ENCODE measurements at regions not wholly inside any gene's neighbourhood (a gene's known extent, or its start where the extent isn't known, plus 50 kb on each side); places are given as distances from the start of the nearest gene placed in this dataset.

DNA sequence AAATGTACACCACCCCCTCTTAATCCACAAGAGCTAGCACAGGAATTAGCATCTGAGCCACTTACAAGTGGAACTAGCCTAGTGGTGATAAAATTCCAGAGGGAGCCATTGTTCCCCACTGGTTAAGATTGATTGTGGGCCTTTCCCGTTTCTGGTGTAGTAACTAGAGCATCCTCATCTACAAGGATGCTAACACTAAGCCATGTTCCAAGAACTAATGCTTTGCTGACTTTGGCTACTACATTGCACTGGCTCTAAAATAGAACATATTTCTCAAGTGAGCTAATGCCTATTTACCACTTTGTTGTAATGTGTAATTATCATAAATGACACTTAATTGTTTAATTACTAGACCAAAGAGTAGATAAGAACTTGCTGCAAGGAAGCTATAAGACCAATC is 143.7 kb downstream of the FZD1 start:
- Histone ChIP-seq H3K27me3 (ENCODE audit: control insufficient read depth in 2 of 2, insufficient read depth in 1 of 2, low read length in 1 of 2) (no peaks in the 10 kb centered on the region), H3K36me3 (ENCODE audit: control insufficient read depth in 2 of 2, insufficient read depth in 2 of 2, low read length in 1 of 2) (no peaks in the 10 kb centered on the region), H3K4me1 (ENCODE audit: control insufficient read depth in 2 of 2, insufficient read depth in 2 of 2, low read length in 2 of 2) (no peaks in the 10 kb centered on the region), H3K4me3 (ENCODE audit: low read length in 2 of 2) (no peak overlapping the region), H3K9me3 (ENCODE audit: control insufficient read depth in 2 of 2, insufficient read depth in 1 of 2, low read length in 1 of 2) (no peaks in the 10 kb centered on the region), H3K27ac (ENCODE audit: low read depth in 1 of 2, low read length in 1 of 2) (no peak overlapping the region)
- 71% methylated on average over 1 of the region's 1 CpG for WGBS
- no peak for DNase-seq (ENCODE audit: low read depth in 6 of 9, low spot score in 9 of 9)

DNA sequence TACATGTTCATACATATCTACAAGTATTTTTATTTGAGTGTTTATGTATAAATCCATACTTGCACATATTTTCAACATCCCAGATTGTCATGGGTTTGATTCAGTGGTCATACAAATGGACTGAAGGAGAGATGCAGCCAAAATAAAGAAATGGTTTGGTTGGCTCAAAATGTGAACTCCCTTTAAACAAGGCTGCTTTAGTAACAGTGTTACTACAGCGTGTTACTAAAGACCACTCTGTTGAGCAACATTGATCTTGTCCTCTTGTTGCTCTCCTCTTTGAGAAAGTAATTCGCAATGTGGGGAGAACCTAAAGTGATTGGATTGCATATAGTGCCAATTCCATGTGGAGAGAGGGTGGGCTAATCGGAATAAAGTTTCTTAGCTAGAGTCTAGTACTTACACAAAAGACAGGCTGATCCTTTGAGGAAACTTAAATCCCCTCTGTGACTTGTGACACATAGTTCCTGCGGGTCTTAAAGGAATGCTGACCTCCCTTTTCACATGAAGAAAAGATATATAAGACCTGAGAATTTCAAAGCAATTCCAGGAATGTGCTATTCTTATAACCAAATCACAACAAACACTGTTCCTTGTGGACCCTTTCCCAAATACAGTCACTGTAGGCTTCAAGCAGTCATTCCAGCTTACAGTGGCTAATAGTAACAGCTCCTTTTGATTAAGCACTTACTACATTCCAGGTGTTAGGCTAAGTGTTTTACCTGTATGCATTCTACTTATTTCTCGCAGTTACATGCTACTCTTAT is 144.3 kb downstream of the FZD1 start:
- WGBS: 92% methylated on average over 5 of the region's 5 CpGs
- H3K27ac ChIP-seq (ENCODE audit: low read depth in 1 of 2, low read length in 1 of 2): no peak overlapping the region
- no peaks in the 10 kb centered on the region for H3K27me3 ChIP-seq (ENCODE audit: control insufficient read depth in 2 of 2, insufficient read depth in 1 of 2, low read length in 1 of 2)
- H3K4me1 ChIP-seq (ENCODE audit: control insufficient read depth in 2 of 2, insufficient read depth in 2 of 2, low read length in 2 of 2): no peaks in the 10 kb centered on the region
- no peak for DNase-seq (ENCODE audit: low read depth in 6 of 9, low spot score in 9 of 9)
- no peak overlapping the region for H3K4me3 ChIP-seq (ENCODE audit: low read length in 2 of 2)
- H3K9me3 ChIP-seq (ENCODE audit: control insufficient read depth in 2 of 2, insufficient read depth in 1 of 2, low read length in 1 of 2): no peaks in the 10 kb centered on the region
- no peaks in the 10 kb centered on the region for H3K36me3 ChIP-seq (ENCODE audit: control insufficient read depth in 2 of 2, insufficient read depth in 2 of 2, low read length in 1 of 2)

DNA sequence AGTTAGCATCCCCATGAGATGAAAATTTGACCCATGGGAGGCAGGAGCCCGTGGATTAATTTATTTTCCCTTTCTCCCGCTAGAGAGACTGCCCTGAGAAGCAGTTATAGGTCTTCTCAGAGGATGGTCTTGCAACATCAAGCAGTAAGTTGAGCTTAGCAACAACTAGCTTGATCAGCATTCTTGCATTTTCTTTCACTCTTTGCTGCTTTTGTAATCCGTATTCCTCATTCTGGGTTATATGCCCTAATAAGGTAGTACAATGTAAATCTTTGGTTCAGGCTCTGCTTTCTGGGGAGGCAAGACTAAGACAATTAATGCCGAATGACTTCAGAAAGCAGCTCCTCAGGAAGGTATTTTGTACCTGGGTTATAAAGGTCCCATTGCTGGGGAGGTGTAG is 146.8 kb downstream of the FZD1 start:
- H3K27me3 ChIP-seq (ENCODE audit: control insufficient read depth in 2 of 2, insufficient read depth in 1 of 2, low read length in 1 of 2): no peaks in the 10 kb centered on the region
- no peak for DNase-seq (ENCODE audit: low read depth in 6 of 9, low spot score in 9 of 9)
- H3K4me3 ChIP-seq (ENCODE audit: low read length in 2 of 2): no peak overlapping the region
- no peaks in the 10 kb centered on the region for H3K9me3 ChIP-seq (ENCODE audit: control insufficient read depth in 2 of 2, insufficient read depth in 1 of 2, low read length in 1 of 2)
- WGBS: 74% methylated on average over 4 of the region's 4 CpGs
- no peak overlapping the region for H3K27ac ChIP-seq (ENCODE audit: low read depth in 1 of 2, low read length in 1 of 2)
- no peaks in the 10 kb centered on the region for H3K36me3 ChIP-seq (ENCODE audit: control insufficient read depth in 2 of 2, insufficient read depth in 2 of 2, low read length in 1 of 2)
- H3K4me1 ChIP-seq (ENCODE audit: control insufficient read depth in 2 of 2, insufficient read depth in 2 of 2, low read length in 2 of 2): no peaks in the 10 kb centered on the region

DNA sequence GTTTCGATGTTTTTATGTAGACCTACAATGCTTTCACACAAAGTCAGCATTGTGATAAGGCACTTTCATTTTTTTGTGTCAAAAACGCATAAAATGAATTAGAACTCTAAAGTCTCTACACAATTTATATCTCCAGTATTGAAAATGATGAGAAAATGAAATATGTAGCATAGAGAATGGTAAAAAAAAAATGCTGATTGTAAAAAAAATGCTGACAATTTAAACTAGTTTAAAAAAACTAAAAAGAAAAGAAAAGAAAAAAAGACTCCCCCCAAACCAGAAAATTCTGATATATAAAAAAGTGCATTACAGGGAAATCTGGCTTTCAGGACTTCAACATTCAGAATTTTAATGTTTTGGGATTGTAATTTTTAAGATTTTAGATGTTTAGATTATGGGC is 148.1 kb downstream of the FZD1 start:
- H3K27me3 ChIP-seq (ENCODE audit: control insufficient read depth in 2 of 2, insufficient read depth in 1 of 2, low read length in 1 of 2): no peaks in the 10 kb centered on the region
- H3K36me3 ChIP-seq (ENCODE audit: control insufficient read depth in 2 of 2, insufficient read depth in 2 of 2, low read length in 1 of 2): no peaks in the 10 kb centered on the region
- no peak for DNase-seq (ENCODE audit: low read depth in 6 of 9, low spot score in 9 of 9)
- no peak overlapping the region for H3K27ac ChIP-seq (ENCODE audit: low read depth in 1 of 2, low read length in 1 of 2)
- H3K4me1 ChIP-seq (ENCODE audit: control insufficient read depth in 2 of 2, insufficient read depth in 2 of 2, low read length in 2 of 2): no peaks in the 10 kb centered on the region
- 44% methylated on average over 2 of the region's 2 CpGs for WGBS
- H3K9me3 ChIP-seq (ENCODE audit: control insufficient read depth in 2 of 2, insufficient read depth in 1 of 2, low read length in 1 of 2): no peaks in the 10 kb centered on the region
- H3K4me3 ChIP-seq (ENCODE audit: low read length in 2 of 2): no peak overlapping the region

DNA sequence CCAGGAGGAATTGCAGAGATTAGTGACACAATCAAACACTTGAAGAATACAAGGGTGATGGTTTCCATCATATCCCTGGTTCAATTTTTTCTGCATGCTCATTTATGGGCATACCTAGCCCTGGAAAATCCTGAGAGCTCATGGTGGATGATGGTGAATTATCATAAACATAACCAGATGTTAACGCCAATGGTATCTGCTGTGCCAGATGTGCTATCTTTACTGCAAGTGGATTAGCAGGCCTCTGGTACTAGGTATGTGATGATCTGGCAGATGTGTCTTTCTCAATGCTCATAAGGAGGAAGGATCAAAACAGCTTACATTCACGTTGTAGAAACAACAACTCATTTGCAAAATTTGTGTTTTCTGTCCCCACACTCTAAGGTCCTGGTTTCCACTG is 150.5 kb downstream of the FZD1 start:
- H3K4me1 ChIP-seq (ENCODE audit: control insufficient read depth in 2 of 2, insufficient read depth in 2 of 2, low read length in 2 of 2): no peaks in the 10 kb centered on the region
- DNase-seq (ENCODE audit: low read depth in 6 of 9, low spot score in 9 of 9): no peak
- 89% methylated on average over 2 of the region's 2 CpGs for WGBS
- no peak overlapping the region for H3K4me3 ChIP-seq (ENCODE audit: low read length in 2 of 2)
- no peaks in the 10 kb centered on the region for H3K9me3 ChIP-seq (ENCODE audit: control insufficient read depth in 2 of 2, insufficient read depth in 1 of 2, low read length in 1 of 2)
- H3K36me3 ChIP-seq (ENCODE audit: control insufficient read depth in 2 of 2, insufficient read depth in 2 of 2, low read length in 1 of 2): no peaks in the 10 kb centered on the region
- H3K27me3 ChIP-seq (ENCODE audit: control insufficient read depth in 2 of 2, insufficient read depth in 1 of 2, low read length in 1 of 2): no peaks in the 10 kb centered on the region
- H3K27ac ChIP-seq (ENCODE audit: low read depth in 1 of 2, low read length in 1 of 2): no peak overlapping the region

DNA sequence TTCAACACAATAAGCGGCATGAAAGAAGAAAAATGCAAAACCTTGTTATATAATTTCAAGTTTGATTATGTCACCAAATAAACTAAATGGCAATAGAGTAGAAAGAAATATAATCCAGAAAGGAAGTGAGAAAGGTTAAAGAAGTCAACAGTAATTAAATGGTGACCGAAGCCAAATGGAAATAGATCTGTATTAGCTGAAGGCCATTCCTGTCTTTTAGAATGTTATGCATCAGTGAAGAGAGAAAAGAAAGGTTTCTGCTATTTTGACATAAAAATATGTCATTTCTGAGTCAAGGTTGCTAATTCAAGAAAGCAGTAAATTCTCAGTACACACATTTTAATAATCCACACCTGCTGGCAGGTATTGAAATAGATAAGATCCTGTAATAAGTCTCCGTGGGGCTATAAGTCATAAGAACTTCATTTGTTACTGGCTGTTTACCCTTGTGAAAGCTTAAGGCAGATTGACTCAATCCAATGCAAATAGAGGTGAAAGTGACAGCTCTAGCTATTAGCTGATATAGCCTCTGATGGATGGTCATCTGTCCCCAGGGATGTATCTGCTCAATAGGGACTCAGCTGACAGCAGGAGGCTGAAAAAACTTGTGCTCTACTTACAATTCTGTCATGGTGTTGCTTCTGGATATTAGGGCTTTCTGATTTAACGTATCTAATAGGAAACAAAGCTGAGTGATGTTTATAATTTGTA is 152.1 kb downstream of the FZD1 start:
- no peak overlapping the region for H3K4me3 ChIP-seq (ENCODE audit: low read length in 2 of 2)
- H3K27ac ChIP-seq (ENCODE audit: low read depth in 1 of 2, low read length in 1 of 2): no peak overlapping the region
- DNase-seq (ENCODE audit: low read depth in 6 of 9, low spot score in 9 of 9): no peak
- no peaks in the 10 kb centered on the region for H3K9me3 ChIP-seq (ENCODE audit: control insufficient read depth in 2 of 2, insufficient read depth in 1 of 2, low read length in 1 of 2)
- no peaks in the 10 kb centered on the region for H3K27me3 ChIP-seq (ENCODE audit: control insufficient read depth in 2 of 2, insufficient read depth in 1 of 2, low read length in 1 of 2)
- no peaks in the 10 kb centered on the region for H3K36me3 ChIP-seq (ENCODE audit: control insufficient read depth in 2 of 2, insufficient read depth in 2 of 2, low read length in 1 of 2)
- 91% methylated on average over 4 of the region's 4 CpGs for WGBS
- H3K4me1 ChIP-seq (ENCODE audit: control insufficient read depth in 2 of 2, insufficient read depth in 2 of 2, low read length in 2 of 2): no peaks in the 10 kb centered on the region

DNA sequence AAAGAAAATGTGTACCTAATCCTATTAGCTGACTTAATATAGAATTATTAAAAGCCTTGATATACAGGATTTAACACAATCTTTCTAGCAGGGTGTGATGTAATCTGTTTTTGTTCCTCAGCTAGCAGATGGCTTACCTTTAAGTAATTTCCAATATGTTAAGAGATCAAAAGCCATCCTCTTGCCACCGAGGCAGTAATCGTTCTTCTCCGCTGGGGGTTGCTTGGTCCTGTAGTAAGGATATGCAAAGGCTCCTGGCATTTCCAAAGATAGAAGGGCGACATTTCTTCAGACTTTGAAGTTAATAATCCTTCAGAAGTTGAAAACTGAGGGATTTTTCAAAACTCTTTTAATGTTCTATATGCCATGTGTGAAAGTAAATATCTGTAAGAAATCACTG is 156.4 kb downstream of the FZD1 start:
- Histone ChIP-seq H3K36me3 (ENCODE audit: control insufficient read depth in 2 of 2, insufficient read depth in 2 of 2, low read length in 1 of 2) (no peaks in the 10 kb centered on the region), H3K27ac (ENCODE audit: low read depth in 1 of 2, low read length in 1 of 2) (no peak overlapping the region), H3K4me3 (ENCODE audit: low read length in 2 of 2) (no peak overlapping the region), H3K9me3 (ENCODE audit: control insufficient read depth in 2 of 2, insufficient read depth in 1 of 2, low read length in 1 of 2) (no peaks in the 10 kb centered on the region), H3K4me1 (ENCODE audit: control insufficient read depth in 2 of 2, insufficient read depth in 2 of 2, low read length in 2 of 2) (no peaks in the 10 kb centered on the region), H3K27me3 (ENCODE audit: control insufficient read depth in 2 of 2, insufficient read depth in 1 of 2, low read length in 1 of 2) (no peaks in the 10 kb centered on the region)
- 93% methylated on average over 4 of the region's 4 CpGs for WGBS
- DNase-seq (ENCODE audit: low read depth in 6 of 9, low spot score in 9 of 9): no peak

DNA sequence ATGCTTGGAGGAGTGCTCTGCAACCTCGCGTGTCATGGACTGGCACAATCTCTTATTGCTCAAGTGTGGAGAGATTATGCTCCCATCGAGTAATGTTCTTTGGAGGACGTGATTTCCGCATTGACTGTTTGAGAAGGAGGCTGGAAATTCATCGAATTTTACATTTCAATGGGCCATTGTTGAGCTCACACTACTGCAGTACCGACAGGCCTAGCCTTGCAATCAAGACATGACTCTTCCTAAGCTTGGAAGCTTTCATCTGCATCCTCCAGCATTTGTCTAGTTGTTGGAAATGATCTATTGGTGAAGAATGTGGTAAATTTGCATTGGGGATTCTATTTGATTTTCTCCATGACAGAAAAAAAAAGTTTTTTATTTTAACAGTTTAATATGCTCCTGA is 156.8 kb downstream of the FZD1 start:
- no peak for DNase-seq (ENCODE audit: low read depth in 6 of 9, low spot score in 9 of 9)
- Histone ChIP-seq H3K27ac (ENCODE audit: low read depth in 1 of 2, low read length in 1 of 2) (no peak overlapping the region), H3K27me3 (ENCODE audit: control insufficient read depth in 2 of 2, insufficient read depth in 1 of 2, low read length in 1 of 2) (no peaks in the 10 kb centered on the region), H3K4me3 (ENCODE audit: low read length in 2 of 2) (no peak overlapping the region), H3K9me3 (ENCODE audit: control insufficient read depth in 2 of 2, insufficient read depth in 1 of 2, low read length in 1 of 2) (no peaks in the 10 kb centered on the region), H3K36me3 (ENCODE audit: control insufficient read depth in 2 of 2, insufficient read depth in 2 of 2, low read length in 1 of 2) (no peaks in the 10 kb centered on the region), H3K4me1 (ENCODE audit: control insufficient read depth in 2 of 2, insufficient read depth in 2 of 2, low read length in 2 of 2) (no peaks in the 10 kb centered on the region)
- 85% methylated on average over 7 of the region's 7 CpGs for WGBS

DNA sequence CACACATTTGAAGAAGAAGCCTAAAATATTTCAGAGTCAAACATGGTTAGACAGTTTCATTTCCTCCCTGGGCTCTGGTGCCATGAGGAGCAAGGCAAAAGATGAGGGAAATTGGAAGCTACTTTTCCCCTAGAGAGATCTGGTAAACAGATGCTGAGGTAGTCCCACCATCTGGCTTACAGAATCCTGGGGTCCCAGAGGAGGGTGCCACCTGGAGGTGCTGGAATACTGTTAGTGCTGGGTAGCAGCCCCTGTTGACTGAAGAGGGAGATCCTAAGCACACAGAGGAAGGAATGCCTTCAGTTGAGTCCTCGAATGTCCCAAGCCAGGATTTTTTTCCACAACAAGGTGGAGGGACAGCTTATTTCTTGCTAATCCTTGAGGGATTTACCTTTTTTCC is 160.1 kb downstream of the FZD1 start:
- H3K4me1 ChIP-seq (ENCODE audit: control insufficient read depth in 2 of 2, insufficient read depth in 2 of 2, low read length in 2 of 2): no peaks in the 10 kb centered on the region
- no peak overlapping the region for H3K4me3 ChIP-seq (ENCODE audit: low read length in 2 of 2)
- WGBS: 80% methylated on average over 1 of the region's 1 CpG
- H3K27me3 ChIP-seq (ENCODE audit: control insufficient read depth in 2 of 2, insufficient read depth in 1 of 2, low read length in 1 of 2): no peaks in the 10 kb centered on the region
- no peaks in the 10 kb centered on the region for H3K36me3 ChIP-seq (ENCODE audit: control insufficient read depth in 2 of 2, insufficient read depth in 2 of 2, low read length in 1 of 2)
- no peak for DNase-seq (ENCODE audit: low read depth in 6 of 9, low spot score in 9 of 9)
- H3K27ac ChIP-seq (ENCODE audit: low read depth in 1 of 2, low read length in 1 of 2): no peak overlapping the region
- no peaks in the 10 kb centered on the region for H3K9me3 ChIP-seq (ENCODE audit: control insufficient read depth in 2 of 2, insufficient read depth in 1 of 2, low read length in 1 of 2)

Data from thymus (tissue), 11 donors.